HepG2 (cell line): ENCODE measurements at regions not wholly inside any gene's neighbourhood (a gene's known extent, or its start where the extent isn't known, plus 50 kb on each side); places are given as distances from the start of the nearest gene placed in this dataset.
A peak's percentile ranks its signal among the peaks of the same experiment; 100 is the strongest.

Source experiments
- CBX2 ChIP-seq, 2 experiments: fragments of 200-600 bp in 1 of 2; sonication (generic); formaldehyde crosslinking in 1 of 2; IDR thresholded peaks; 2 replicates each; pipeline versions ENCODE4 v1.7.0 to v1.8.1; 2018 to 2022; ENCODE audit warnings: low read depth in 2 of 2, low read length in 1 of 2, mild to moderate bottlenecking in 1 of 2, missing genetic modification reagents in 1 of 2
- CEBPB ChIP-seq: IDR thresholded peaks from 2 replicates; pipeline ENCODE4 v1.6.1; 2011; ENCODE audit warnings: low read depth, low read length, improper control_type of control experiment, borderline replicate concordance
- EP300 ChIP-seq, 3 experiments: sonication (generic) in 1 of 3; formaldehyde crosslinking in 1 of 3; IDR thresholded peaks; 2 replicates each; pipeline versions ENCODE4 v1.5.1 to v1.6.1; 2011 to 2020; ENCODE audit warnings: low read depth in 2 of 3, low read length in 2 of 3, borderline replicate concordance in 1 of 3, improper control_type of control experiment in 1 of 3, mild to moderate bottlenecking in 1 of 3, missing genetic modification reagents in 1 of 3, moderate library complexity in 1 of 3
- NR3C1 ChIP-seq: sonication (generic); formaldehyde crosslinking; IDR thresholded peaks from 2 replicates; pipeline ENCODE4 v1.4.0; 2020; ENCODE audit warnings: missing genetic modification reagents
- SRF ChIP-seq: IDR thresholded peaks from 2 replicates; pipeline ENCODE4 v1.6.1; 2011; ENCODE audit warnings: mild to moderate bottlenecking, low read depth, low read length, moderate library complexity
- YEATS4 ChIP-seq: sonication (generic); formaldehyde crosslinking; IDR thresholded peaks from 2 replicates; pipeline ENCODE4 v1.4.0; 2020; ENCODE audit warnings: missing genetic modification reagents, borderline replicate concordance
- TF ChIP-seq, protein P1 (sequence below): sonication (generic); formaldehyde crosslinking; IDR thresholded peaks from 2 replicates; pipeline ENCODE4 v1.5.0; 2020; ENCODE audit warnings: missing genetic modification reagents

GRCh38 chr2:146031158-146031557 is 1511.2 kb upstream of the ZEB2 start:
- no peak for TF ChIP-seq EP300 (IDR thresholded peaks at IDR 0.05; ENCODE audit: low read depth in 2 of 2, low read length in 2 of 2)
- TF ChIP-seq EP300 (CRISPR knock-in tag; IDR thresholded peaks at IDR 0.05; ENCODE audit: borderline replicate concordance) = no peak
- TF ChIP-seq CBX2 (IDR thresholded peaks at IDR 0.05; ENCODE audit: low read depth, low read length) = no peak
- TF ChIP-seq CBX2 (CRISPR knock-in tag; IDR thresholded peaks at IDR 0.05; ENCODE audit: low read depth) = no peak
- no peak for TF ChIP-seq NR3C1 (CRISPR knock-in tag)
- no peak for TF ChIP-seq SRF
- TF ChIP-seq YEATS4 (CRISPR knock-in tag) = no peak
- TF ChIP-seq, protein P1, sequence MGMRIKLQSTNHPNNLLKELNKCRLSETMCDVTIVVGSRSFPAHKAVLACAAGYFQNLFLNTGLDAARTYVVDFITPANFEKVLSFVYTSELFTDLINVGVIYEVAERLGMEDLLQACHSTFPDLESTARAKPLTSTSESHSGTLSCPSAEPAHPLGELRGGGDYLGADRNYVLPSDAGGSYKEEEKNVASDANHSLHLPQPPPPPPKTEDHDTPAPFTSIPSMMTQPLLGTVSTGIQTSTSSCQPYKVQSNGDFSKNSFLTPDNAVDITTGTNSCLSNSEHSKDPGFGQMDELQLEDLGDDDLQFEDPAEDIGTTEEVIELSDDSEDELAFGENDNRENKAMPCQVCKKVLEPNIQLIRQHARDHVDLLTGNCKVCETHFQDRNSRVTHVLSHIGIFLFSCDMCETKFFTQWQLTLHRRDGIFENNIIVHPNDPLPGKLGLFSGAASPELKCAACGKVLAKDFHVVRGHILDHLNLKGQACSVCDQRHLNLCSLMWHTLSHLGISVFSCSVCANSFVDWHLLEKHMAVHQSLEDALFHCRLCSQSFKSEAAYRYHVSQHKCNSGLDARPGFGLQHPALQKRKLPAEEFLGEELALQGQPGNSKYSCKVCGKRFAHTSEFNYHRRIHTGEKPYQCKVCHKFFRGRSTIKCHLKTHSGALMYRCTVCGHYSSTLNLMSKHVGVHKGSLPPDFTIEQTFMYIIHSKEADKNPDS (CRISPR knock-in tag) = no peak
- TF ChIP-seq CEBPB = peak; percentile 18; the same call in 1 of the 2 replicates
